Endodermal cell (in vitro differentiated cells): ENCODE measurements at regions not wholly inside any gene's neighbourhood (a gene's known extent, or its start where the extent isn't known, plus 50 kb on each side); places are given as distances from the start of the nearest gene placed in this dataset.

Source experiments
- DNase-seq: peaks from one replicate; pipeline ENCODE4 v3.0.0-alpha.2; 2017
- H3K27ac ChIP-seq: 2 replicates; pipeline ENCODE4 v1.5.1; 2013; ENCODE audit warnings: mild to moderate bottlenecking, low read depth, low read length, moderate library complexity
- H3K27me3 ChIP-seq: 2 replicates; pipeline ENCODE4 v1.6.1; 2013; ENCODE audit warnings: mild to moderate bottlenecking, low read length, moderate library complexity; ENCODE audit not compliant: insufficient read depth, control insufficient read depth, poor library complexity, severe bottlenecking
- H3K36me3 ChIP-seq: 2 replicates; pipeline ENCODE4 v1.7.0; 2013; ENCODE audit warnings: mild to moderate bottlenecking, low read length, moderate library complexity; ENCODE audit not compliant: control insufficient read depth, insufficient read depth
- H3K4me1 ChIP-seq: one replicate; pipeline ENCODE4 v1.7.0; 2013; ENCODE audit warnings: low read length; ENCODE audit not compliant: control insufficient read depth, insufficient read depth
- H3K4me3 ChIP-seq: 2 replicates; pipeline ENCODE4 v1.5.1; 2013; ENCODE audit warnings: mild to moderate bottlenecking, low read length, moderate library complexity
- H3K9ac ChIP-seq: 2 replicates; pipeline ENCODE4 v1.6.1; 2013; ENCODE audit warnings: mild to moderate bottlenecking, low read length, moderate library complexity; ENCODE audit not compliant: poor library complexity, severe bottlenecking; ENCODE audit errors: extremely low read depth
- H3K9me3 ChIP-seq: 2 replicates; pipeline ENCODE4 v1.6.1; 2013; ENCODE audit warnings: mild to moderate bottlenecking, low read length, moderate library complexity; ENCODE audit not compliant: control insufficient read depth
- H3K27ac Mint-ChIP-seq: 2 replicates; pipeline ENCODE4 v1.8.0; 2020; ENCODE audit warnings: mixed read lengths
- H3K27me3 Mint-ChIP-seq: 2 replicates; pipeline ENCODE4 v1.8.0; 2021; ENCODE audit warnings: mild to moderate bottlenecking, mixed read lengths; ENCODE audit not compliant: insufficient read depth
- H3K36me3 Mint-ChIP-seq: 2 replicates; pipeline ENCODE4 v1.8.0; 2020; ENCODE audit warnings: low read depth, mixed read lengths
- H3K4me1 Mint-ChIP-seq: 2 replicates; pipeline ENCODE4 v1.8.0; 2020; ENCODE audit warnings: mixed read lengths
- H3K4me3 Mint-ChIP-seq: 2 replicates; pipeline ENCODE4 v1.8.0; 2020; ENCODE audit warnings: mild to moderate bottlenecking, moderate library complexity, mixed read lengths
- H3K9me3 Mint-ChIP-seq: 2 replicates; pipeline ENCODE4 v1.8.0; 2020; ENCODE audit warnings: mild to moderate bottlenecking, mixed read lengths
- WGBS, 2 experiments: methylation state at CpG; one replicate each; pipeline versions ENCODE4 v1.1.5 to v1.1.7; 2013; ENCODE audit warnings: missing lambda C conversion rate in 2 of 2, mixed read lengths in 1 of 2; ENCODE audit not compliant: insufficient coverage in 1 of 2, insufficient read length in 1 of 2; 5-methylcytosine and 5-hydroxymethylcytosine counted together
- TF ChIP-seq, protein P1 (sequence below): fragments of 200-600 bp; sonication (generic); conservative IDR thresholded peaks from 2 replicates; pipeline ENCODE4 v1.5.0; 2021; ENCODE audit warnings: antibody characterized with exemption, mild to moderate bottlenecking

DNA sequence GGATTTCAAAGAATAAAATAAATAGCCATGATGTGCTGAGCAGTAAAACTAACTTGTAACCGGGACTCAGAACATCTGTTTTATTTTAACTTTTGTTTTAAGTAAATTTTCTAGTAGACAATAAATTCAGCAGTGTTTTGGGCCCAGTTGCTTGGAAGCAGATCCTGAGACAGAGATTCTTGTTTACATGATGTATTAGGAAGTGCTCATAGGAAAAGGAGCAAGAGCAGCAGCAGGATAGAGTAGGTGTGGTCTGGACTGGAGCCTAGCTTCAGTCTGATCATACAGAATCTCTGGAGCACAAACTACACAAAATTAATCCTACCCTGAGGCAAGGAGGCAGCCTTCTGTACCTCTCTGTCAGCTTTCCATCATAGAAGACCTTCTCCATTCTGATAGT lies 139.2 kb upstream of the CCNH start:
- WGBS, 2 experiments: 81 to 83% methylated on average over 1 of the region's 1 CpG
- Mint-ChIP-seq H3K27me3 (peaks cover 5% of the 10 kb centered on the region), H3K9me3 (peaks cover 5% of the 10 kb centered on the region)

DNA sequence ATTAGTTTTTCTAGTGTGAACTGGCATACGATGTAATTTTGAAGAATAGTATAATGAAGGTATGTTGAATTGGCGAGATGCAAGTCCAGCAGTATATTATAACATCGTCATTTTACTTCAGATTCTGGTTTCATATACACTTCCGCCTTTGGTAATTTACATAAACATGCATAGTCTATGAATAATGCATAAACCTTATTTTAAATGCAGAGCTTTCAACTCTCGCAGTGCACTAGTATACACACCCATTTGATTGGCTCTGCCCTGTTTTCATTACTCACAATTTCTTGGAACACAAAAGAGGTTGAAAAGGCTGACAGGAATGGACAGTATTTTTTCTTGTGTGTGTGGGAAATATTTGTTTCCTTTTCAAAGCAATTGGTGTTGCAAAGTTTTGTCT lies 128.9 kb upstream of the CCNH start:
- no peak overlapping the region for H3K27ac ChIP-seq
- no peaks in the 10 kb centered on the region for H3K4me1 ChIP-seq
- no peaks in the 10 kb centered on the region for H3K27me3 ChIP-seq
- H3K27me3 Mint-ChIP-seq: no peaks in the 10 kb centered on the region
- H3K9ac ChIP-seq: no peak overlapping the region
- no peak overlapping the region for H3K27ac Mint-ChIP-seq
- no peaks in the 10 kb centered on the region for H3K36me3 Mint-ChIP-seq
- H3K4me1 Mint-ChIP-seq: peaks cover 4% of the 10 kb centered on the region
- H3K36me3 ChIP-seq: no peaks in the 10 kb centered on the region
- WGBS, 2 experiments: 93 to 100% methylated on average over 1 to 5 of the region's 5 CpGs
- no peak overlapping the region for H3K4me3 Mint-ChIP-seq
- no peak for DNase-seq
- H3K4me3 ChIP-seq: no peak overlapping the region
- no peaks in the 10 kb centered on the region for H3K9me3 Mint-ChIP-seq
- H3K9me3 ChIP-seq: no peaks in the 10 kb centered on the region
- TF ChIP-seq, protein P1, sequence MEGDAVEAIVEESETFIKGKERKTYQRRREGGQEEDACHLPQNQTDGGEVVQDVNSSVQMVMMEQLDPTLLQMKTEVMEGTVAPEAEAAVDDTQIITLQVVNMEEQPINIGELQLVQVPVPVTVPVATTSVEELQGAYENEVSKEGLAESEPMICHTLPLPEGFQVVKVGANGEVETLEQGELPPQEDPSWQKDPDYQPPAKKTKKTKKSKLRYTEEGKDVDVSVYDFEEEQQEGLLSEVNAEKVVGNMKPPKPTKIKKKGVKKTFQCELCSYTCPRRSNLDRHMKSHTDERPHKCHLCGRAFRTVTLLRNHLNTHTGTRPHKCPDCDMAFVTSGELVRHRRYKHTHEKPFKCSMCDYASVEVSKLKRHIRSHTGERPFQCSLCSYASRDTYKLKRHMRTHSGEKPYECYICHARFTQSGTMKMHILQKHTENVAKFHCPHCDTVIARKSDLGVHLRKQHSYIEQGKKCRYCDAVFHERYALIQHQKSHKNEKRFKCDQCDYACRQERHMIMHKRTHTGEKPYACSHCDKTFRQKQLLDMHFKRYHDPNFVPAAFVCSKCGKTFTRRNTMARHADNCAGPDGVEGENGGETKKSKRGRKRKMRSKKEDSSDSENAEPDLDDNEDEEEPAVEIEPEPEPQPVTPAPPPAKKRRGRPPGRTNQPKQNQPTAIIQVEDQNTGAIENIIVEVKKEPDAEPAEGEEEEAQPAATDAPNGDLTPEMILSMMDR: no peak

More for the DNA sequence above, 139.2 kb upstream of the CCNH start:
- Histone ChIP-seq H3K36me3 (no peaks in the 10 kb centered on the region), H3K4me1 (no peaks in the 10 kb centered on the region), H3K9me3 (no peaks in the 10 kb centered on the region), H3K27ac (no peak overlapping the region), H3K27me3 (peaks cover 6% of the 10 kb centered on the region), H3K9ac (no peak overlapping the region), H3K4me3 (no peak overlapping the region)
- TF ChIP-seq, protein P1: no peak
- Mint-ChIP-seq H3K27ac (no peak overlapping the region), H3K4me1 (no peaks in the 10 kb centered on the region), H3K36me3 (no peaks in the 10 kb centered on the region), H3K4me3 (no peak overlapping the region)
- no peak for DNase-seq

DNA sequence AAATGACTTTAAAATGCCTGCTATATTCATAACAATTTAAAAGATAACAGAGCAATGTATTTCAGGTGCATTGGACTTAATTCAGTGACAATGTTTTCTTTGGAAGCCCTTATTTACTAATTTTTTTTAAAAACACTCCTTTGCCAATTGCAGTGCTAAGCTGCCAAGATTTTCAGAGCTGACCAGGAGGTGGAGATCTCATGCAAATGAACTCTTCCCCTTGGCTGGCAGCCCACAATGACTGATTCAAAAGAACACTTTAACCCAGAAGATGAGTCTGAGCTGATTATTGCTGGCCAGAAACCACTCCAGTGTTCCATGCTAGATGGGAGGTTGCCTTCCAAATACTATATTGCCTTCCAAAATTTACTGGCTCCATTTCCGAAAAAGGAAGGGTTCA lies 128.3 kb upstream of the CCNH start:
- 63% methylated on average over 1 of the region's 1 CpG for WGBS, 2 experiments
- H3K9ac ChIP-seq: no peak overlapping the region
- no peak overlapping the region for H3K4me3 ChIP-seq
- peak; percentile 73 for DNase-seq
- no peaks in the 10 kb centered on the region for H3K4me1 ChIP-seq
- no peaks in the 10 kb centered on the region for H3K36me3 ChIP-seq
- no peaks in the 10 kb centered on the region for H3K9me3 ChIP-seq
- Mint-ChIP-seq H3K4me1 (peaks cover 10% of the 10 kb centered on the region), H3K27ac (no peak overlapping the region), H3K9me3 (no peaks in the 10 kb centered on the region), H3K4me3 (no peak overlapping the region), H3K36me3 (no peaks in the 10 kb centered on the region), H3K27me3 (no peaks in the 10 kb centered on the region)
- no peaks in the 10 kb centered on the region for H3K27me3 ChIP-seq
- no peak overlapping the region for H3K27ac ChIP-seq
- TF ChIP-seq, protein P1: peak; percentile 55
